ENCODE measurements at regions not wholly inside any gene's neighbourhood (a gene's known extent, or its start where the extent isn't known, plus 50 kb on each side); places are given as distances from the start of the nearest gene placed in this dataset.
A peak's percentile ranks its signal among the peaks of the same experiment; 100 is the strongest.

DNA sequence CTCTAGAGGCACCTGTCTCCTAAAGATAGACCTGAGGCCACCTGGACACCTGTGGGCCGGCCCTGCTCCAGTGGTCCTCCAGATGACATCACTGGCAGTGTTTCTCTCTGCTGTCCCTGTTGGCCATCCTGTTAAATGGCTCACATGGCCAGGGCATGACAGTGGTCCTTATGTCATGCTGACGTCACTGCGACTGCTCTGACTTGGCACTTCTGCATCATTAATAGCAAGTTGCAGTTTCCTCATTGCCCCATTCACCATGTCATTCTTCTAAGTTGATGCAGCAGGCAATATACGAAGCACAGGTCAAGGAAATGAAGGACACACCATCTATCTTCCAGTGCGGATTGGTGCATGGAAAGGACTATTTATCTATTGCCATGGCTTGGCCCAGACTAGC, 1468.5 kb upstream of the TMEM132C start:
- H3K4me2 ChIP-seq (ENCODE audit: insufficient read depth in 1 of 2, low read depth in 2 of 2, low read length in 2 of 2), result no peak overlapping the region
- no peaks in the 10 kb centered on the region for H3K23me2 ChIP-seq (ENCODE audit: low read depth, low read length)
- H3K4ac ChIP-seq (replicated peaks; ENCODE audit: insufficient read length, low read depth, low read length), result no peak overlapping the region
- no peak overlapping the region for H3K18ac ChIP-seq (ENCODE audit: extremely low read depth, low read length)
- no peak overlapping the region for H2BK20ac ChIP-seq (ENCODE audit: low read length)
- ChIA-PET CTCF (ENCODE audit: partially characterized antibody) (no interaction called here), POLR2A (ENCODE audit: partially characterized antibody) (no interaction called here)
- H2BK120ac ChIP-seq (replicated peaks; ENCODE audit: low read depth, low read length), result no peak overlapping the region
- no peak overlapping the region for H2BK12ac ChIP-seq (ENCODE audit: low read depth, low read length)
- H2BK5ac ChIP-seq (ENCODE audit: low read depth, low read length), result no peak overlapping the region
- no peaks in the 10 kb centered on the region for H3K27me3 ChIP-seq (replicated peaks in 1 of 4; ENCODE audit: control insufficient read depth in 3 of 4, extremely low read depth in 1 of 4, insufficient read depth in 3 of 4, low read length in 3 of 4)
- no peak overlapping the region for H4K91ac ChIP-seq (replicated peaks; ENCODE audit: insufficient read length, low read length)
- no peaks in the 10 kb centered on the region for H3K9me3 ChIP-seq (ENCODE audit: insufficient read depth in 2 of 2, low read depth in 1 of 2, low read length in 1 of 2)
- no peak overlapping the region for H4K8ac ChIP-seq (ENCODE audit: extremely low read depth, insufficient read depth, low read length)
- H3K4me3 ChIP-seq (ENCODE audit: extremely low read depth in 1 of 4, insufficient read depth in 2 of 4, low read depth in 3 of 4, low read length in 4 of 4), result no peak overlapping the region
- 0 out of 2 replicates have a peak overlapping the region, but pooled peaks have one; percentile 13 for H2AK5ac ChIP-seq (ENCODE audit: low read depth, low read length)
- H3K9ac ChIP-seq (replicated peaks in 1 of 4; ENCODE audit: extremely low read depth in 1 of 4, low read depth in 3 of 4, low read length in 3 of 4), result peak overlapping the region in 1 of 4 experiments; percentile 21; a peak in 1 of 7 replicates
- no peak overlapping the region for H2BK15ac ChIP-seq (ENCODE audit: low read length)
- no peak overlapping the region for H2AFZ ChIP-seq (ENCODE audit: low read length)
- DNase-seq (ENCODE audit: low read depth in 1 of 2, low spot score in 2 of 2), result no peak
- H3K56ac ChIP-seq (replicated peaks; ENCODE audit: insufficient read length, low read depth, low read length), result no peak overlapping the region
- no peaks in the 10 kb centered on the region for H4K20me1 ChIP-seq (replicated peaks in 1 of 2; ENCODE audit: control insufficient read depth in 1 of 2, insufficient read depth in 2 of 2, low read length in 2 of 2)
- no peaks in the 10 kb centered on the region for H3K4me1 ChIP-seq (replicated peaks in 1 of 4; ENCODE audit: control insufficient read depth in 3 of 4, insufficient read depth in 4 of 4, low read length in 3 of 4)
- no peaks in the 10 kb centered on the region for H3K79me2 ChIP-seq (ENCODE audit: control insufficient read depth in 1 of 2, insufficient read depth in 2 of 2, low read length in 2 of 2)
- no peak overlapping the region for H3K23ac ChIP-seq (ENCODE audit: insufficient read length)
- no peak for FAIRE-seq
- 92% methylated on average over 5 of the region's 5 CpGs; no CpG with 5 or more reads in 1 of the 2 experiments for WGBS, 2 experiments (ENCODE audit: extremely low coverage in 1 of 2, insufficient coverage in 1 of 2, insufficient read length in 1 of 2, insufficient replicate concordance in 2 of 2, low coverage in 1 of 2, low lambda C conversion rate in 2 of 2, missing lambda C conversion rate in 1 of 2)
- TF ChIP-seq KDM4A (IDR thresholded peaks at IDR 0.05; ENCODE audit: low read depth, low read length, severe bottlenecking) (no peak), EGR1 (IDR thresholded peaks at IDR 0.05; ENCODE audit: borderline replicate concordance, low read depth, low read length) (no peak), HDAC6 (IDR thresholded peaks at IDR 0.05; ENCODE audit: low read depth, low read length) (no peak)
- no peaks in the 10 kb centered on the region for H3K36me3 ChIP-seq (ENCODE audit: control insufficient read depth in 2 of 4, insufficient read depth in 4 of 4, low read length in 3 of 4)
- H3K79me1 ChIP-seq (ENCODE audit: low read depth, low read length), result no peaks in the 10 kb centered on the region
- no peak overlapping the region for H3K27ac ChIP-seq (ENCODE audit: low read depth, low read length)
- no peak overlapping the region for H4K5ac ChIP-seq (ENCODE audit: insufficient read length, low read depth, low read length)
- no peak overlapping the region for H3K14ac ChIP-seq (ENCODE audit: insufficient read length)
